22Rv1 (cell line): ENCODE measurements at regions not wholly inside any gene's neighbourhood (a gene's known extent, or its start where the extent isn't known, plus 50 kb on each side); places are given as distances from the start of the nearest gene placed in this dataset.

Experiments used
- H3K27ac ChIP-seq: fragments of 450-650 bp; 2 replicates; pipeline ENCODE4 v1.5.1; 2017
- ZFX ChIP-seq: fragments of 450-650 bp; IDR thresholded peaks from 2 replicates; pipeline ENCODE4 v1.6.1; 2017; ENCODE audit warnings: antibody characterized with exemption, borderline replicate concordance
- TF ChIP-seq, protein P1 (sequence below): fragments of 450-650 bp; IDR thresholded peaks from 2 replicates; pipeline ENCODE4 v1.5.1; 2017; ENCODE audit warnings: mild to moderate bottlenecking

DNA sequence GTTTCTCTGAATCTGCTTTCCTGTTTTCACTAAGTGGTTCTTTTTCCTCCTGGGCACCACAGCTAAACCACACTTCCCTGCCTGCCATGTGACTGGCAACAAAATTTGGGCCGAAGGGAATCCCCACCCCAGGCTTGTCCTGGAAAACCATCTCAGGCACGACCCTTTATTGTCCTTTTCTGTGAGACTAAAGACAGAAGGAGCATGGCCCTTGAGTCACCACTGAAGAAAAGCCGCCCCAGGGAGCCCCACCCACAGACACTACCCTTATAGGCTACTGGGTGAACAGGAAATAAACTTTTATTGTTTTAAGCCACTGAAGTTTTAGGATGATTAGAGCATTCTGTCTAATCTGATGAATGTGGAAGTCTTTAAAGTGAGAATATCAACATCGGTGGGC is 88.6 kb upstream of the BRD7 start:
- TF ChIP-seq, protein P1, sequence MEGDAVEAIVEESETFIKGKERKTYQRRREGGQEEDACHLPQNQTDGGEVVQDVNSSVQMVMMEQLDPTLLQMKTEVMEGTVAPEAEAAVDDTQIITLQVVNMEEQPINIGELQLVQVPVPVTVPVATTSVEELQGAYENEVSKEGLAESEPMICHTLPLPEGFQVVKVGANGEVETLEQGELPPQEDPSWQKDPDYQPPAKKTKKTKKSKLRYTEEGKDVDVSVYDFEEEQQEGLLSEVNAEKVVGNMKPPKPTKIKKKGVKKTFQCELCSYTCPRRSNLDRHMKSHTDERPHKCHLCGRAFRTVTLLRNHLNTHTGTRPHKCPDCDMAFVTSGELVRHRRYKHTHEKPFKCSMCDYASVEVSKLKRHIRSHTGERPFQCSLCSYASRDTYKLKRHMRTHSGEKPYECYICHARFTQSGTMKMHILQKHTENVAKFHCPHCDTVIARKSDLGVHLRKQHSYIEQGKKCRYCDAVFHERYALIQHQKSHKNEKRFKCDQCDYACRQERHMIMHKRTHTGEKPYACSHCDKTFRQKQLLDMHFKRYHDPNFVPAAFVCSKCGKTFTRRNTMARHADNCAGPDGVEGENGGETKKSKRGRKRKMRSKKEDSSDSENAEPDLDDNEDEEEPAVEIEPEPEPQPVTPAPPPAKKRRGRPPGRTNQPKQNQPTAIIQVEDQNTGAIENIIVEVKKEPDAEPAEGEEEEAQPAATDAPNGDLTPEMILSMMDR: no peak
- TF ChIP-seq ZFX: no peak
- H3K27ac ChIP-seq: no peak overlapping the region

DNA sequence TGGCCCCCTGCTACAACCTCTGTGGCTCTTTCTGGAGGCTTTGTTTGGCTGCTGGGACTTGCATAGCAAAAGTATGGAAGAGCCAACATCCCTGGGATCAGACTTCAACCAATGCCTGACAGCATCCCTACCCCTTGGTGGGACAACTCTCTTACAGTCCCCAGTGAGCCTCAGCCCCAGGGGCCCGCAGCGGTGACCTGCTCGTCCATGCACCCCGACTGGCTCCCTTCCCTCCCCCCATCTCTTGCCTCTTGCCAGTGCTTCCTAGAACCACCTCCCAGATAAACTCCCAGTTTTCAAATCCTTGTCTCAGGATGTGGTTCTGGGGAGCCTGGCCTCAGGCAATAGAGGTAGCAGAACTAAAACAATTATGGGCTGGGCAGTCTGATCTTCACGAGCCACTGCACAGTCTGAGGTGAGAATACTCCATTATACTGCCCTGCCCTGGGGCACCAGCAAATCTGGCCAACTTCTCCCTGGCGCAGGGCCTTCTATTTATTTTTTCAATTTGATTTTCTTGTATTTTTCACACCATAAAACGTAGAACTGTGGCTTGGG is 86.6 kb upstream of the BRD7 start:
- TF ChIP-seq ZFX: no peak
- TF ChIP-seq, protein P1: no peak
- no peak overlapping the region for H3K27ac ChIP-seq

- no peak for TF ChIP-seq ZFX
- TF ChIP-seq, protein P1: no peak
These were observed 84.7 kb upstream of the BRD7 start for GRCh38 chr16:50453446-50453845.

DNA sequence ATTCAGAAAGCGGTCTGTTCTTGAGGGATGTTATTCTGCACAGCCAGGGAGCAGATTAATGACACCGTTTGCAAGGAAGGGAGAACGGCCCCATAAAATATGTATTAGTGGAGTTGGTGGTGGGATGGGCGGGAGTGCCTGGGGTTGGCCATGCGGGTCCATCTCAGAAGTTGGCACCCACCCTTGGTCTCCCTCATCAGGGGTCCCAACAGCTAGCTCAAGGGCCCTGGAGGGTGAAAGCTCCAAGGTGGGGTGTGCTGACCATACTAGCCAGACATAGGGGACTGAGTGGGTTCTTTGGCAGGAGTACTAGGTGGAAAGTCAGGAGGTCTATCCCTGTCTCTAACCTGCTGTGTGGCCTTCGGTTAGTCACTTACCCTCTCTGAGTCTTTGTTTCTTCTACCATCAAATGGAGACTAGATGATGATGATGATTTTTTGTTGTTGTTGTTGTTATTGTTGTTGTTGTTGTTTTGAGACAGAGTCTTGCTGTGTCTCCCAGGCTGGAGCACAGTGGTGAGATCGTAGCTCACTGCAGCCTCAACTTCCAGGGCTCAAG is 83.2 kb upstream of the BRD7 start:
- H3K27ac ChIP-seq: no peak overlapping the region
- TF ChIP-seq, protein P1: no peak
- TF ChIP-seq ZFX: no peak

More at GRCh38 chr16:50453446-50453845, 84.7 kb upstream of the BRD7 start:
- H3K27ac ChIP-seq: no peak overlapping the region

DNA sequence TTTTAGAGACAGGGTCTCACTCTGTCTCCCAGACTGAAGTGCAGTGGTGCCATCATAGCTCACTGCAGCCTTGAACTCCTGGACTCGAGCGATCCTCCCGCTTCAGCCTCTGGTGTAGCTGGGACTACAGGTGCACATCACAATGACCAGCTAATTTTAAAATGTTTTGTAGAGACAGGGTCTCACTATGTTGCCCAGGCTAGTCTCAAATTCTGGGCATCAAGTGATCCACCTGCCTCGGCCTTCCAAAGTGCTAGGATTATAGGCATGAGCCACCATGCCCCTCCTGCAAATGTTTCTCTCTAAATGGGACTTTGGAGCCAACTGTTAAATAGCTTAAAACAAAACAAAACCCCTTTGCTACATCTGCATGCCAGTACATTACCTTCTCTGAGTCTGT is 82.2 kb upstream of the BRD7 start:
- TF ChIP-seq ZFX: no peak
- TF ChIP-seq, protein P1: no peak
- no peak overlapping the region for H3K27ac ChIP-seq

DNA sequence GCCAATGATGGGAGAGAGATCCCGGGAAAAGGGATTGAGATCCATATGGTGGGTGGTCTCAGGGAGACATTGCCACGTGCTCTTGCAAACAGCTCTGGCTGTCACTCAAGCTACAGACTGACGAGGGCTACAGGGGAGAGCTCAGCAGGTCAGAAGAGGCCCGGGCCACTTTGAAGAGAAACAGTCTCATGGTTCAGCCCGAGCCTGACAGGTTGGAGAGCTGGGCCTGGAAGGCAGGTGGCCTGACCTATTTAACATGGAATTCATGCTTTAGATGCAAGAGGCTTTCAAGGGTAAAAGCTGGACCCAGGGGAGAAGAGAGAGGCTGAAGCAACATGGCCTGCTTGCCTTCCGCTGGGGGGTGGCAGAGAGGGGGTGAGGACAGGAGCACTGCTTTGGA is 81.0 kb upstream of the BRD7 start:
- no peak for TF ChIP-seq ZFX
- TF ChIP-seq, protein P1: no peak
- no peak overlapping the region for H3K27ac ChIP-seq

DNA sequence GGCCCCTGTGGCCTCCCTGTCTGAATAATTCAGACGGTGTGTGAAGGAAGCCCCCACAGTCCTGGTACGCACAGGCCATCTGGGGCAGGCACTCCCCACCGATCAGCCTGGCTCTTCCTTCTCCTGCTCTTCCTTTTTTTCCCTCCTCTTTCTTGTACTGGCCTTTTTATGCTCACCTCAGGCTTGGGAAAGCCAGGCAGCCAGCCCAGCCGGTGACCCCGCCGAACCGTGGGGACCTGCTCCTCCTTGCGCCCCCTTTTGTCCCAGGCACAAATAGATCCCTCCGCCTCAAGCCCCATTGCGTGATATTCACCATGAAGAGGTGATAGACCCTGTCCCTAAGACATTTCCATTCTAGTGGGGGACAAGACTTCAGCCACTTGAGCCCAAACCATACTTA is 80.2 kb upstream of the BRD7 start:
- TF ChIP-seq, protein P1: no peak
- no peak for TF ChIP-seq ZFX
- H3K27ac ChIP-seq: no peak overlapping the region
